ENCODE measurements at regions not wholly inside any gene's neighbourhood (a gene's known extent, or its start where the extent isn't known, plus 50 kb on each side); places are given as distances from the start of the nearest gene placed in this dataset.

DNA sequence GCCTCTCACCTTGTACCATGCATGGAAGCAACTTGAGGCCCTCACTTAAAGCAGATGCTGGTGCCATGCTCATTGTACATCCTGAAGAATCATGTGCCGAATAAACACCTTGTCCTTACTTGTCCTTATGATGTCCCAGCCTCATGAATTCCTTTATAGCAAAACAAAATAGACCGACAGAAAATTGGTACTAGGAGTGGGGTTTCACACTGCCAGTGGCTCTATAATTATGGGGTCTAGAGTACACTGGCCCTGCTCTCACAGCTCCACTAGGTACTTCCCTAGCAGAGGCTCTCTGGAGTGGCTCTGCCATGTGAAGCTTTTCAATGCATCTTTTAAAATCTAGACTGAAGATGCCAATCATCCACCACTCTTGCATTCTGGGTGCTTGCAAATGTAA is 101.2 kb downstream of the HTR1B start:
- TF ChIP-seq SIN3A (IDR thresholded peaks at IDR 0.05; ENCODE audit: borderline replicate concordance, insufficient read depth, low read length) (no peak), TAF1 (IDR thresholded peaks at IDR 0.05; ENCODE audit: borderline replicate concordance, insufficient read depth, low read length) (no peak), POLR2AphosphoS5 (IDR thresholded peaks at IDR 0.05; ENCODE audit: low read depth, low read length) (no peak), FOXP2 (optimal IDR thresholded peaks at IDR 0.05; ENCODE audit: borderline replicate concordance, extremely low read depth, extremely low read length, insufficient read depth) (no peak)
- TF ChIP-seq, protein P1, sequence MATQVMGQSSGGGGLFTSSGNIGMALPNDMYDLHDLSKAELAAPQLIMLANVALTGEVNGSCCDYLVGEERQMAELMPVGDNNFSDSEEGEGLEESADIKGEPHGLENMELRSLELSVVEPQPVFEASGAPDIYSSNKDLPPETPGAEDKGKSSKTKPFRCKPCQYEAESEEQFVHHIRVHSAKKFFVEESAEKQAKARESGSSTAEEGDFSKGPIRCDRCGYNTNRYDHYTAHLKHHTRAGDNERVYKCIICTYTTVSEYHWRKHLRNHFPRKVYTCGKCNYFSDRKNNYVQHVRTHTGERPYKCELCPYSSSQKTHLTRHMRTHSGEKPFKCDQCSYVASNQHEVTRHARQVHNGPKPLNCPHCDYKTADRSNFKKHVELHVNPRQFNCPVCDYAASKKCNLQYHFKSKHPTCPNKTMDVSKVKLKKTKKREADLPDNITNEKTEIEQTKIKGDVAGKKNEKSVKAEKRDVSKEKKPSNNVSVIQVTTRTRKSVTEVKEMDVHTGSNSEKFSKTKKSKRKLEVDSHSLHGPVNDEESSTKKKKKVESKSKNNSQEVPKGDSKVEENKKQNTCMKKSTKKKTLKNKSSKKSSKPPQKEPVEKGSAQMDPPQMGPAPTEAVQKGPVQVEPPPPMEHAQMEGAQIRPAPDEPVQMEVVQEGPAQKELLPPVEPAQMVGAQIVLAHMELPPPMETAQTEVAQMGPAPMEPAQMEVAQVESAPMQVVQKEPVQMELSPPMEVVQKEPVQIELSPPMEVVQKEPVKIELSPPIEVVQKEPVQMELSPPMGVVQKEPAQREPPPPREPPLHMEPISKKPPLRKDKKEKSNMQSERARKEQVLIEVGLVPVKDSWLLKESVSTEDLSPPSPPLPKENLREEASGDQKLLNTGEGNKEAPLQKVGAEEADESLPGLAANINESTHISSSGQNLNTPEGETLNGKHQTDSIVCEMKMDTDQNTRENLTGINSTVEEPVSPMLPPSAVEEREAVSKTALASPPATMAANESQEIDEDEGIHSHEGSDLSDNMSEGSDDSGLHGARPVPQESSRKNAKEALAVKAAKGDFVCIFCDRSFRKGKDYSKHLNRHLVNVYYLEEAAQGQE (IDR thresholded peaks at IDR 0.05; ENCODE audit: insufficient read depth in 1 of 2, low read depth in 2 of 2, low read length in 2 of 2): no peak

DNA sequence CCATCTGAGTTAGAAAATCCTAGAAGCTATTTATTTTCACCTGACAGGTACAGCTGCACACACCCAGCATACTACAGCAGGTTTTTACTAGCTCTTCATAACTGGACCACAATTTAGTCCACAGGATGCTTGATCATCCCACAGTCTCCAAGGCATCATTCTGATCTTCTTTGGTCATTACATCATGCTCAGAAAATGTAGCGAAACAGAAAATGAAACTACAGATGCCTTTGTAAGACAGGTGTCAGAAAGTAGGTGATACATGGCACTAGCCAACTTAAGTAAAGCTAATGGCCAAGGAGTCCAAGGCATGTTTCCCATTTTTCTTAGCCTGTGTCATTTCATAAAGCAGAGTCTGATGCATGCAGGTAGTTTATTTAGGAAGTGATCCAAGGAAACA is 102.3 kb downstream of the HTR1B start:
- TF ChIP-seq POLR2AphosphoS5 (IDR thresholded peaks at IDR 0.05; ENCODE audit: low read depth, low read length) (no peak), SIN3A (IDR thresholded peaks at IDR 0.05; ENCODE audit: borderline replicate concordance, insufficient read depth, low read length) (no peak), FOXP2 (optimal IDR thresholded peaks at IDR 0.05; ENCODE audit: borderline replicate concordance, extremely low read depth, extremely low read length, insufficient read depth) (no peak), TAF1 (IDR thresholded peaks at IDR 0.05; ENCODE audit: borderline replicate concordance, insufficient read depth, low read length) (no peak)
- TF ChIP-seq, protein P1 (IDR thresholded peaks at IDR 0.05; ENCODE audit: insufficient read depth in 1 of 2, low read depth in 2 of 2, low read length in 2 of 2): no peak

DNA sequence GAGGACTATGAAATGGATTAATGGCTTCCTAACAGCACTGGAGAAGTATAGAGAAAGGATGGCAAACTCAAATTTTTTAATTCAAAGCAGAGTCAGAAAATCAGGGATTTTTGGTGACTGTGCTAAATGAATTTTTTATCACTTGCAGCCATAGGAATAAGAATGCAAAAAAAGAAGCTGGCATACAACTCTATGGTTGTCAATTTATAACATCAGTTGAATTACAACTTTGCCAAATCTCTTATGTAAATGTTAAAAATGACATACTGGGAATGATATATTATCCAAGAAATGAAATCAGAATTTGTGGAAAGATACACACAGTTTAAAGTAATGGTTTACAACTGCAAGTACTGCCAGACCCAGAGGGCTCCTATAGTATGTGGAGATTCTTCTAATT is 106.5 kb downstream of the HTR1B start:
- TF ChIP-seq SIN3A (IDR thresholded peaks at IDR 0.05; ENCODE audit: borderline replicate concordance, insufficient read depth, low read length) (no peak), FOXP2 (optimal IDR thresholded peaks at IDR 0.05; ENCODE audit: borderline replicate concordance, extremely low read depth, extremely low read length, insufficient read depth) (no peak), POLR2AphosphoS5 (IDR thresholded peaks at IDR 0.05; ENCODE audit: low read depth, low read length) (no peak), TAF1 (IDR thresholded peaks at IDR 0.05; ENCODE audit: borderline replicate concordance, insufficient read depth, low read length) (no peak)
- TF ChIP-seq, protein P1 (IDR thresholded peaks at IDR 0.05; ENCODE audit: insufficient read depth in 1 of 2, low read depth in 2 of 2, low read length in 2 of 2): no peak

DNA sequence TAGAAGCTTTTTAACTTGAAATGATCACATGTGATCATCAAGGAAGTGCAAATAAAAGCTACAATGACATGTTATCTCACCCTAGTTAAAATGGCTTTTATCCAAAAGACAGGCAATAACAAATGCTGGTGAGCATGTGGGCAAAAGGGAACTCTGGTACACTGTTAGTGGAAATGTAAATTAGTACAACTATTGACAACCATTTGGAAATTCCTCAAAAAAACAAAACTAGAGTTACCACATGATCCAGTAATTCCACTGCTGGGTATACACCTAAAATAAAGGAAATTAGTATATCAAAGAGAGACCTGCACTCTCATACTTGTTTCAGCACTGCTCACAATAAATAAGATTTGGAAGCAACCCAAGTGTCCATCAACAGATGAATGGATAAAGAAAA is 108.7 kb downstream of the HTR1B start:
- no peak for TF ChIP-seq FOXP2 (optimal IDR thresholded peaks at IDR 0.05; ENCODE audit: borderline replicate concordance, extremely low read depth, extremely low read length, insufficient read depth)
- TF ChIP-seq SIN3A (IDR thresholded peaks at IDR 0.05; ENCODE audit: borderline replicate concordance, insufficient read depth, low read length): no peak
- TF ChIP-seq, protein P1 (IDR thresholded peaks at IDR 0.05; ENCODE audit: insufficient read depth in 1 of 2, low read depth in 2 of 2, low read length in 2 of 2): no peak
- no peak for TF ChIP-seq POLR2AphosphoS5 (IDR thresholded peaks at IDR 0.05; ENCODE audit: low read depth, low read length)
- TF ChIP-seq TAF1 (IDR thresholded peaks at IDR 0.05; ENCODE audit: borderline replicate concordance, insufficient read depth, low read length): no peak

DNA sequence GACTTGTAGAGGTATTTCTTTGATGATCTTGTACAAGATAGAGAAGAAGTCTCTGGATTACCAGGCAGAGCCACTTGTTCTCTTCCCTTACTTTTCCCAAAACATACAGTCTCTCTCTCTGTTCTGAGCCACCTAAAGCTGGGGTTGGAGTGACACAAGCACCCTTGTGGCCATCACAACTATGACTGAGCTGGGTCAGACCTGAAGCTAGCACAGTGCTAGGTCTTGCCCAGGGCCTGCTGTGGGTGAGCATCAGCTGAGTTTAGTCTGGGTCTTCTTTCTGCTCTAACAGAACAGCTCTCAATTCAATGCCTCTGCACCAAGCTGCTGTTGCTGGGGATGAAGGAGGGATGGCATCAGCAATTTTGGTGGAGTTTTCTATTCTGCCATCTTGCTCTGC is 110.2 kb downstream of the HTR1B start:
- TF ChIP-seq SIN3A (IDR thresholded peaks at IDR 0.05; ENCODE audit: borderline replicate concordance, insufficient read depth, low read length) (no peak), POLR2AphosphoS5 (IDR thresholded peaks at IDR 0.05; ENCODE audit: low read depth, low read length) (no peak)
- TF ChIP-seq, protein P1 (IDR thresholded peaks at IDR 0.05; ENCODE audit: insufficient read depth in 1 of 2, low read depth in 2 of 2, low read length in 2 of 2): no peak

Data from PFSK-1 (cell line).